ENCODE measurements at regions not wholly inside any gene's neighbourhood (a gene's known extent, or its start where the extent isn't known, plus 50 kb on each side); places are given as distances from the start of the nearest gene placed in this dataset.

DNA sequence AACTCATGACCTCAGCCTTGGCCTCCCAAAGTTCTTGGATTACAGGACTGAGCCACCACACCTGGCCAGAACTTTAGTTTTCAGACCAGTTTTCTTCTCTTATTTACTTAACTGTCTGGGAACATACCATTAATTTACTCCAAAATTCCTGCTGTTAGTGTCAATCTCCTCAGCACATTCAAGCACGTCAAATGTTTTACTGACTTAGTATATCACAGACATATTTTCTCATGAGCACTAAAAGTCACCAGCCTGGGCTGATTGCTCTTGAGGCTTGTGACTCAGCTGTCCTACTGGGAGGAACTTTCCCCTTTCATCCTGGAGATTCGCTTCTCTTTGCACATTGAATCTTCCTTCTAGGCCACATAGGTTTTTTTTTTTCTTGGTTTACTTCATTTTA is 109.6 kb downstream of the PCDH18 start:
- ChIA-PET CTCF (no interaction called here), POLR2A (no interaction called here)
- intact Hi-C loops (cut with micrococcal nuclease; ENCODE audit: unreplicated experiment): no loop called here
- BruUV-seq (replicated peaks): no TSS peak
- TF ChIP-seq SIN3A (IDR thresholded peaks at IDR 0.05; ENCODE audit: borderline replicate concordance, insufficient read depth, low read depth, low read length): no peak
- no peak for TF ChIP-seq TCF7L2 (IDR thresholded peaks at IDR 0.05; ENCODE audit: low read depth, low read length)
- TF ChIP-seq, protein P1, sequence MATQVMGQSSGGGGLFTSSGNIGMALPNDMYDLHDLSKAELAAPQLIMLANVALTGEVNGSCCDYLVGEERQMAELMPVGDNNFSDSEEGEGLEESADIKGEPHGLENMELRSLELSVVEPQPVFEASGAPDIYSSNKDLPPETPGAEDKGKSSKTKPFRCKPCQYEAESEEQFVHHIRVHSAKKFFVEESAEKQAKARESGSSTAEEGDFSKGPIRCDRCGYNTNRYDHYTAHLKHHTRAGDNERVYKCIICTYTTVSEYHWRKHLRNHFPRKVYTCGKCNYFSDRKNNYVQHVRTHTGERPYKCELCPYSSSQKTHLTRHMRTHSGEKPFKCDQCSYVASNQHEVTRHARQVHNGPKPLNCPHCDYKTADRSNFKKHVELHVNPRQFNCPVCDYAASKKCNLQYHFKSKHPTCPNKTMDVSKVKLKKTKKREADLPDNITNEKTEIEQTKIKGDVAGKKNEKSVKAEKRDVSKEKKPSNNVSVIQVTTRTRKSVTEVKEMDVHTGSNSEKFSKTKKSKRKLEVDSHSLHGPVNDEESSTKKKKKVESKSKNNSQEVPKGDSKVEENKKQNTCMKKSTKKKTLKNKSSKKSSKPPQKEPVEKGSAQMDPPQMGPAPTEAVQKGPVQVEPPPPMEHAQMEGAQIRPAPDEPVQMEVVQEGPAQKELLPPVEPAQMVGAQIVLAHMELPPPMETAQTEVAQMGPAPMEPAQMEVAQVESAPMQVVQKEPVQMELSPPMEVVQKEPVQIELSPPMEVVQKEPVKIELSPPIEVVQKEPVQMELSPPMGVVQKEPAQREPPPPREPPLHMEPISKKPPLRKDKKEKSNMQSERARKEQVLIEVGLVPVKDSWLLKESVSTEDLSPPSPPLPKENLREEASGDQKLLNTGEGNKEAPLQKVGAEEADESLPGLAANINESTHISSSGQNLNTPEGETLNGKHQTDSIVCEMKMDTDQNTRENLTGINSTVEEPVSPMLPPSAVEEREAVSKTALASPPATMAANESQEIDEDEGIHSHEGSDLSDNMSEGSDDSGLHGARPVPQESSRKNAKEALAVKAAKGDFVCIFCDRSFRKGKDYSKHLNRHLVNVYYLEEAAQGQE (IDR thresholded peaks at IDR 0.05; ENCODE audit: insufficient read depth in 1 of 2, low read depth in 2 of 2, low read length in 1 of 2): no peak
- TF ChIP-seq, protein P2, sequence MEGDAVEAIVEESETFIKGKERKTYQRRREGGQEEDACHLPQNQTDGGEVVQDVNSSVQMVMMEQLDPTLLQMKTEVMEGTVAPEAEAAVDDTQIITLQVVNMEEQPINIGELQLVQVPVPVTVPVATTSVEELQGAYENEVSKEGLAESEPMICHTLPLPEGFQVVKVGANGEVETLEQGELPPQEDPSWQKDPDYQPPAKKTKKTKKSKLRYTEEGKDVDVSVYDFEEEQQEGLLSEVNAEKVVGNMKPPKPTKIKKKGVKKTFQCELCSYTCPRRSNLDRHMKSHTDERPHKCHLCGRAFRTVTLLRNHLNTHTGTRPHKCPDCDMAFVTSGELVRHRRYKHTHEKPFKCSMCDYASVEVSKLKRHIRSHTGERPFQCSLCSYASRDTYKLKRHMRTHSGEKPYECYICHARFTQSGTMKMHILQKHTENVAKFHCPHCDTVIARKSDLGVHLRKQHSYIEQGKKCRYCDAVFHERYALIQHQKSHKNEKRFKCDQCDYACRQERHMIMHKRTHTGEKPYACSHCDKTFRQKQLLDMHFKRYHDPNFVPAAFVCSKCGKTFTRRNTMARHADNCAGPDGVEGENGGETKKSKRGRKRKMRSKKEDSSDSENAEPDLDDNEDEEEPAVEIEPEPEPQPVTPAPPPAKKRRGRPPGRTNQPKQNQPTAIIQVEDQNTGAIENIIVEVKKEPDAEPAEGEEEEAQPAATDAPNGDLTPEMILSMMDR (IDR thresholded peaks at IDR 0.05): no peak
- no peak for TF ChIP-seq POLR2AphosphoS5 (IDR thresholded peaks at IDR 0.05; ENCODE audit: low read depth, low read length)
- DNase-seq (ENCODE audit: low read depth, low spot score): no peak
- Histone ChIP-seq H3K9me3 (ENCODE audit: control insufficient read depth, insufficient read depth, low read depth, low read length) (no peaks in the 10 kb centered on the region), H3K36me3 (ENCODE audit: control insufficient read depth, insufficient read depth, low read length) (no peaks in the 10 kb centered on the region), H3K4me1 (ENCODE audit: control insufficient read depth, insufficient read depth, low read length) (no peaks in the 10 kb centered on the region), H3K27me3 (ENCODE audit: control insufficient read depth, insufficient read depth, low read length) (no peaks in the 10 kb centered on the region), H3K4me3 (ENCODE audit: low read depth in 2 of 2, low read length in 2 of 2) (no peak overlapping the region), H3K27ac (ENCODE audit: low read length) (no peak overlapping the region)
- in situ Hi-C loops (cut with HindIII; ENCODE audit: low pct_unique_long_range_greater_than_20kb, low sequenced_read_pairs): no loop called here
- ATAC-seq: no peak

DNA sequence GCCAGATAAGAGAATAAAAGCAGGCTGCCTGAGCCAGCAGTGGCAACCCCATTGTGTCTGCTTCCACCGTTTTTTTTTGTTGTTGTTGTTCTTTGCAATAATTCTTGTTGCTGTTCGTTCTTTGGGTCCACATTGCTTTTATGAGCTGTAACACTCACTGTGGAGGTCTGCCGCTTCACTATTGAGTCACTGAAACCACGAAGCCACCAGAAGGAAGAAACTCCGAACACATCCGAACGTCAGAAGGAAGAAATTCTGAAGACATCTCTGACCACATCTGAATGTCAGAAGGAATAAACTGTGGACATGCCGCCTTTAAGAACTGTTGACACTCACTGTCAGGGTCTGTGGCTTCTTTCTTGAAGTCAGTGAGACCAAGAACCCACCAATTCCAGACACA is 110.5 kb downstream of the PCDH18 start:
- H3K4me3 ChIP-seq (ENCODE audit: low read depth in 2 of 2, low read length in 2 of 2): no peak overlapping the region
- intact Hi-C loops (cut with micrococcal nuclease; ENCODE audit: unreplicated experiment) (no loop called here), in situ Hi-C loops (cut with HindIII; ENCODE audit: low pct_unique_long_range_greater_than_20kb, low sequenced_read_pairs) (no loop called here)
- ChIA-PET CTCF (no interaction called here), POLR2A (no interaction called here)
- BruUV-seq (replicated peaks): no TSS peak
- H3K27me3 ChIP-seq (ENCODE audit: control insufficient read depth, insufficient read depth, low read length): no peaks in the 10 kb centered on the region
- DNase-seq (ENCODE audit: low read depth, low spot score) (no peak), ATAC-seq (no peak)
- TF ChIP-seq TCF7L2 (IDR thresholded peaks at IDR 0.05; ENCODE audit: low read depth, low read length): no peak
- TF ChIP-seq, protein P2 (IDR thresholded peaks at IDR 0.05): no peak
- TF ChIP-seq POLR2AphosphoS5 (IDR thresholded peaks at IDR 0.05; ENCODE audit: low read depth, low read length): no peak
- TF ChIP-seq, protein P1 (IDR thresholded peaks at IDR 0.05; ENCODE audit: insufficient read depth in 1 of 2, low read depth in 2 of 2, low read length in 1 of 2): no peak
- no peak for TF ChIP-seq SIN3A (IDR thresholded peaks at IDR 0.05; ENCODE audit: borderline replicate concordance, insufficient read depth, low read depth, low read length)
- H3K9me3 ChIP-seq (ENCODE audit: control insufficient read depth, insufficient read depth, low read depth, low read length): no peaks in the 10 kb centered on the region
- H3K4me1 ChIP-seq (ENCODE audit: control insufficient read depth, insufficient read depth, low read length): no peaks in the 10 kb centered on the region
- no peaks in the 10 kb centered on the region for H3K36me3 ChIP-seq (ENCODE audit: control insufficient read depth, insufficient read depth, low read length)
- H3K27ac ChIP-seq (ENCODE audit: low read length): no peak overlapping the region

Measured in Panc1 (cell line).